Transverse colon (tissue), 4 donors: ENCODE measurements at regions not wholly inside any gene's neighbourhood (a gene's known extent, or its start where the extent isn't known, plus 50 kb on each side); places are given as distances from the start of the nearest gene placed in this dataset.

Experiments used
- EP300 ChIP-seq: sonication (generic); formaldehyde crosslinking; IDR thresholded peaks from one replicate; pipeline ENCODE4 v1.6.1; 2017; ENCODE audit warnings: antibody characterized with exemption, low read depth
- POLR2A ChIP-seq: fragments of 450-650 bp; IDR thresholded peaks from one replicate; pipeline ENCODE4 v1.6.1; 2016; ENCODE audit warnings: antibody characterized with exemption, mild to moderate bottlenecking, moderate library complexity
- POLR2AphosphoS5 ChIP-seq, 3 donors: sonication (generic); formaldehyde crosslinking; IDR thresholded peaks; one replicate each; pipeline ENCODE4 v1.6.1; 2016; ENCODE audit warnings: antibody characterized with exemption in 3 of 3
- TF ChIP-seq, protein P1 (sequence below), 5 experiments: fragments of 200-600 bp in 3 of 5; fragments of 450-650 bp in 2 of 5; sonication (generic) in 3 of 5; IDR thresholded peaks; 1 replicate in 2 of 5; 2 replicates in 3 of 5; pipeline ENCODE4 v1.5.1; 2016 to 2017; ENCODE audit warnings: antibody characterized with exemption in 5 of 5, inconsistent platforms in 3 of 5, mild to moderate bottlenecking in 2 of 5, moderate library complexity in 1 of 5

DNA sequence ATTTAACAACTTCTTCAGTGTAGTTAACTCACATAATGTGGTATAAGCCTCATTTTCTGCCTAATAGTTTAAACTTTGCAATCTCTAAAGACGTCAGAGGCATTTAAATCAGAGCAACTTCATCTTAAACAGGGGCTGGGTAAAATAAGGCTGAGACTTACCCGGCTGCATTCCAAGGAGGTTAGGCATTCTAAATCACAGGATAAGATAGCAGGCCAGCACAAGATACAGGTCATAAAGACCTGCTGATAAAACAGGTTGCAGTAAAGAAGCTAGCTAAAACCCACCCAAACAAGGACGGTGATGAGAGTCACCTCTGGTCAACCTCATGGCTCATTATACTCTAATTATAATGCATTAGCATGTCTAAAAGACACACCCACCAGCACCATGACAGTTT is 115.6 kb upstream of the PKP2 start:
- TF ChIP-seq, protein P1, sequence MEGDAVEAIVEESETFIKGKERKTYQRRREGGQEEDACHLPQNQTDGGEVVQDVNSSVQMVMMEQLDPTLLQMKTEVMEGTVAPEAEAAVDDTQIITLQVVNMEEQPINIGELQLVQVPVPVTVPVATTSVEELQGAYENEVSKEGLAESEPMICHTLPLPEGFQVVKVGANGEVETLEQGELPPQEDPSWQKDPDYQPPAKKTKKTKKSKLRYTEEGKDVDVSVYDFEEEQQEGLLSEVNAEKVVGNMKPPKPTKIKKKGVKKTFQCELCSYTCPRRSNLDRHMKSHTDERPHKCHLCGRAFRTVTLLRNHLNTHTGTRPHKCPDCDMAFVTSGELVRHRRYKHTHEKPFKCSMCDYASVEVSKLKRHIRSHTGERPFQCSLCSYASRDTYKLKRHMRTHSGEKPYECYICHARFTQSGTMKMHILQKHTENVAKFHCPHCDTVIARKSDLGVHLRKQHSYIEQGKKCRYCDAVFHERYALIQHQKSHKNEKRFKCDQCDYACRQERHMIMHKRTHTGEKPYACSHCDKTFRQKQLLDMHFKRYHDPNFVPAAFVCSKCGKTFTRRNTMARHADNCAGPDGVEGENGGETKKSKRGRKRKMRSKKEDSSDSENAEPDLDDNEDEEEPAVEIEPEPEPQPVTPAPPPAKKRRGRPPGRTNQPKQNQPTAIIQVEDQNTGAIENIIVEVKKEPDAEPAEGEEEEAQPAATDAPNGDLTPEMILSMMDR (IDR thresholded peaks at IDR 0.05) = no peak
- no peak for TF ChIP-seq POLR2AphosphoS5 (IDR thresholded peaks at IDR 0.05)
- TF ChIP-seq POLR2A = no peak
- TF ChIP-seq EP300 = no peak
